ENCODE measurements at regions not wholly inside any gene's neighbourhood (a gene's known extent, or its start where the extent isn't known, plus 50 kb on each side); places are given as distances from the start of the nearest gene placed in this dataset.
"Not testable (repeated sequence)": the region's sequence is repeated elsewhere in the genome, so short reads cannot be mapped to it uniquely, and the experiment has no call there.

- no peak overlapping the region for H3K4me3 ChIP-seq (ENCODE audit: low read depth, low read length)
- TF ChIP-seq CTCF (IDR thresholded peaks at IDR 0.05; ENCODE audit: low read depth, low read length) = no peak
Measured at GRCh38 chr10:78417425-78418370, 384.0 kb downstream of the RPS24 start.

GRCh38 chr10:78419481-78420265 is 386.0 kb downstream of the RPS24 start:
- no peak overlapping the region for H3K4me3 ChIP-seq (ENCODE audit: low read depth, low read length)
- TF ChIP-seq CTCF (IDR thresholded peaks at IDR 0.05; ENCODE audit: low read depth, low read length) = no peak

GRCh38 chr10:78420946-78421735 is 387.5 kb downstream of the RPS24 start:
- H3K4me3 ChIP-seq (ENCODE audit: low read depth, low read length) = no peak overlapping the region
- no peak for TF ChIP-seq CTCF (IDR thresholded peaks at IDR 0.05; ENCODE audit: low read depth, low read length)

- H3K4me3 ChIP-seq (ENCODE audit: low read depth, low read length) = not testable (repeated sequence)
Measured at GRCh38 chr10:78424050-78424449, 390.4 kb downstream of the RPS24 start.

GRCh38 chr10:78424723-78425122 is 391.1 kb downstream of the RPS24 start:
- TF ChIP-seq CTCF (IDR thresholded peaks at IDR 0.05; ENCODE audit: low read depth, low read length) = peak; percentile 23; the same call in 1 of the 2 replicates
- no peak overlapping the region for H3K4me3 ChIP-seq (ENCODE audit: low read depth, low read length)

GRCh38 chr10:78426181-78426580 is 392.5 kb downstream of the RPS24 start:
- no peak overlapping the region for H3K4me3 ChIP-seq (ENCODE audit: low read depth, low read length)
- no peak for TF ChIP-seq CTCF (IDR thresholded peaks at IDR 0.05; ENCODE audit: low read depth, low read length)

GRCh38 chr10:78427497-78428031 is 393.9 kb downstream of the RPS24 start:
- no peak overlapping the region for H3K4me3 ChIP-seq (ENCODE audit: low read depth, low read length)
- TF ChIP-seq CTCF (IDR thresholded peaks at IDR 0.05; ENCODE audit: low read depth, low read length) = no peak
